Adrenal gland (tissue), 9 donors: ENCODE measurements at regions not wholly inside any gene's neighbourhood (a gene's known extent, or its start where the extent isn't known, plus 50 kb on each side); places are given as distances from the start of the nearest gene placed in this dataset.

Source experiments
- DNase-seq, 7 donors: peaks; one replicate each; pipeline ENCODE4 v3.0.0-alpha.2; 2019 to 2020
- H3K27ac ChIP-seq, 5 donors: fragments of 200-600 bp; sonication (generic) in 4 of 5; 1 replicate in 3 of 5; 2 replicates in 2 of 5; pipeline versions ENCODE4 v1.5.1 to v1.8.0; 2016 to 2020; ENCODE audit warnings: mild to moderate bottlenecking in 1 of 5
- H3K27me3 ChIP-seq: fragments of 200-600 bp; 2 replicates; pipeline ENCODE4 v1.8.0; 2021
- H3K36me3 ChIP-seq, 2 donors: fragments of 200-600 bp; replicated peaks in 1 of 2; 1 replicate in 1 of 2; 2 replicates in 1 of 2; pipeline versions ENCODE4 v1.5.1 to v1.8.0; 2018 to 2022
- H3K4me1 ChIP-seq, 2 donors: fragments of 200-600 bp; replicated peaks in 1 of 2; 1 replicate in 1 of 2; 2 replicates in 1 of 2; pipeline versions ENCODE4 v1.5.1 to v1.8.0; 2018 to 2021
- H3K4me3 ChIP-seq, 4 donors: fragments of 200-600 bp; sonication (generic) in 3 of 4; one replicate each; pipeline ENCODE4 v1.5.1; 2016 to 2018
- H3K9me3 ChIP-seq, 3 donors: fragments of 200-600 bp; sonication (generic) in 1 of 3; replicated peaks in 1 of 3; 1 replicate in 2 of 3; 2 replicates in 1 of 3; pipeline versions ENCODE4 v1.5.1 to v1.8.0; 2016 to 2021
- POLR2A ChIP-seq, 2 donors: fragments of 450-650 bp; IDR thresholded peaks; one replicate each; pipeline ENCODE4 v1.6.1; 2017; ENCODE audit warnings: antibody characterized with exemption in 2 of 2, mild to moderate bottlenecking in 2 of 2, moderate library complexity in 1 of 2
- WGBS, 4 donors: extraction: QIAGEN DNeasy Blood & Tissue Kit in 2 of 4; methylation state at CpG; one replicate each; pipeline versions ENCODE4 v1.1.5 to v1.1.7; 2013 to 2017; 5-methylcytosine and 5-hydroxymethylcytosine counted together
- intact Hi-C, 2 donors: fragments of 100-400 bp; cut with DNase I; formaldehyde crosslinking; loops; one replicate each; pipeline versions ENCODE4 v1.14.1 to v1.15.0; 2022 to 2023
- TF ChIP-seq, protein P1 (sequence below), 6 experiments: fragments of 450-650 bp in 4 of 6; fragments of 200-600 bp in 2 of 6; sonication (generic) in 1 of 6; IDR thresholded peaks; 1 replicate in 5 of 6; 2 replicates in 1 of 6; pipeline versions ENCODE4 v1.5.1 to v1.8.0; 2016 to 2021; ENCODE audit warnings: antibody characterized with exemption in 6 of 6, mild to moderate bottlenecking in 2 of 6, moderate library complexity in 1 of 6
- donor health status: healthy with polysubstance abuse.
- donor health status: Bipolar disorder and iron deficiency.
- donor health status: DM: yes; HTN: yes; CAD: no.
- donor health status: DM: no; HTN: no; CAD: no.
- donor health status: DM: no; HTN: no; CAD: no.

DNA sequence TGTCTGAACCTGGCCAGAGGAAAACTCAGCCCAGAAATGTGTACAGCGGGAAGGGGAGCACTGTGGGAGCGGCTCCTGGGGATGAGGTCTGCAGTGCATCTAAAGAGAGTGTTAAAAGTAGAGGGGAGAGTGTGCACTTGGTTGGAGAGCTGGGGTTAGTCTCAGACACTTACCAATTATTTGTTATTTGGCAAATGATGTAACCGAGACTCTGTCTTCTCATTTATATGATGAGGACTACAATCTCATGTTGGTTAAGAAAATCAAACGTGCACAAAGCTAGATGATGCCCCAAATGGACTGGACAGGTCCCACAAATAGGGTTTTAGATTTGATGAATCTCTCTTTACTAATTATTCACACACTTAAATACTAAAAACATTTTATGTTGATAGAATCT is 962.4 kb downstream of the GATA3 start:
- no peak for DNase-seq
- H3K4me3 ChIP-seq: no peak overlapping the region
- intact Hi-C loops: no loop called here
- no peaks in the 10 kb centered on the region for H3K9me3 ChIP-seq
- TF ChIP-seq, protein P1, sequence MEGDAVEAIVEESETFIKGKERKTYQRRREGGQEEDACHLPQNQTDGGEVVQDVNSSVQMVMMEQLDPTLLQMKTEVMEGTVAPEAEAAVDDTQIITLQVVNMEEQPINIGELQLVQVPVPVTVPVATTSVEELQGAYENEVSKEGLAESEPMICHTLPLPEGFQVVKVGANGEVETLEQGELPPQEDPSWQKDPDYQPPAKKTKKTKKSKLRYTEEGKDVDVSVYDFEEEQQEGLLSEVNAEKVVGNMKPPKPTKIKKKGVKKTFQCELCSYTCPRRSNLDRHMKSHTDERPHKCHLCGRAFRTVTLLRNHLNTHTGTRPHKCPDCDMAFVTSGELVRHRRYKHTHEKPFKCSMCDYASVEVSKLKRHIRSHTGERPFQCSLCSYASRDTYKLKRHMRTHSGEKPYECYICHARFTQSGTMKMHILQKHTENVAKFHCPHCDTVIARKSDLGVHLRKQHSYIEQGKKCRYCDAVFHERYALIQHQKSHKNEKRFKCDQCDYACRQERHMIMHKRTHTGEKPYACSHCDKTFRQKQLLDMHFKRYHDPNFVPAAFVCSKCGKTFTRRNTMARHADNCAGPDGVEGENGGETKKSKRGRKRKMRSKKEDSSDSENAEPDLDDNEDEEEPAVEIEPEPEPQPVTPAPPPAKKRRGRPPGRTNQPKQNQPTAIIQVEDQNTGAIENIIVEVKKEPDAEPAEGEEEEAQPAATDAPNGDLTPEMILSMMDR (IDR thresholded peaks at IDR 0.05): no peak
- no peak for TF ChIP-seq POLR2A (IDR thresholded peaks at IDR 0.05)
- H3K27ac ChIP-seq: no peak overlapping the region
- H3K4me1 ChIP-seq: no peaks in the 10 kb centered on the region
- H3K27me3 ChIP-seq: no peaks in the 10 kb centered on the region
- WGBS, 4 donors: 58 to 75% (median 70%) methylated on average over 4 of the region's 4 CpGs
- no peaks in the 10 kb centered on the region for H3K36me3 ChIP-seq

DNA sequence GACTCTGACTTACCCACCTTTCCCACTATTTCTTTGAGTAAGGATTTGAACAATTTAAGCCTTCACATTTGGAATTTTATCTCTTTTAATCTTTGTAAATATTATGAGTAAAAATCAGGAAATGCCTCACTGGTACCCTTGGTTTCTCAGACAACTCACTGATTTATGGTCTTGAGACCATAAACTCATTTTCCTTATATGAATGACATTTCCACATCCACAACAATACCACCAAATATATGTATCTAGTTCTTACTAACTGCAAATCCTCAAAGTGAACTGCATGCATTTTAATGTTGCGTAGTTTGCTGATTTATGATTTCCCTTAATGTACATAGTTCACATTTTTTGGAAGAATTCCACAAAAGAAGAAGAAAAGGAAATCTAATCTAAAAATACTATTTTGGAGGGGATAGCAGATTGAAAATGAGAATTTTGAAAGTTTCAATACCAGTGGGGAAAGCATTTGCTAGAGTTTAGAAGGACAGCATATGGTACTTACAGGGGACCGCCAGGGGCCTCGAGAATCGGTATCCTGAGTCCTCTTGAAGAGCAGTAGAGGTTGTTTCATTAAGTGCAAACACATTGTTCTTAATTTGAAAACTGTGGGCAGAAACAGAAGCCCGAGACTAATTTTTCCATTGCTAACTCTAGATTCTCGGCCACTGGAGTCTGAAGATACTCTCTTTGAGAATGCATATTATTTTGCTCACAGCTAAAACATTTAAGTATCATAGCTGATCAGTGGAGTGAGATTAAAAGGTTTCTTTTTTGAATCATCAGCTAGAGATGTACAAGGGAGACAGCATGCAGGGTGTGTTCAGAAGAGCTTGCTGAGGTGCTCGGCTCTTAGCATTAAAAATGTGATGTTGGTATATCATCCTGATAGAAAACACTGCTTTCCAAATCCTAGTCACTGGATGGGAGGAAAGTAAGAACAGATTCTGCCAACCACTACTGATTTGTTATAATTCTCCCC is 964.0 kb downstream of the GATA3 start:
- intact Hi-C loops: no loop called here
- WGBS, 4 donors: 62 to 77% (median 67%) methylated on average over 7 of the region's 7 CpGs
- Histone ChIP-seq H3K36me3 (no peaks in the 10 kb centered on the region), H3K4me3 (no peak overlapping the region), H3K4me1 (no peaks in the 10 kb centered on the region), H3K27ac (no peak overlapping the region), H3K9me3 (no peaks in the 10 kb centered on the region), H3K27me3 (no peaks in the 10 kb centered on the region)
- TF ChIP-seq, protein P1 (IDR thresholded peaks at IDR 0.05): no peak
- no peak for TF ChIP-seq POLR2A (IDR thresholded peaks at IDR 0.05)
- no peak for DNase-seq

DNA sequence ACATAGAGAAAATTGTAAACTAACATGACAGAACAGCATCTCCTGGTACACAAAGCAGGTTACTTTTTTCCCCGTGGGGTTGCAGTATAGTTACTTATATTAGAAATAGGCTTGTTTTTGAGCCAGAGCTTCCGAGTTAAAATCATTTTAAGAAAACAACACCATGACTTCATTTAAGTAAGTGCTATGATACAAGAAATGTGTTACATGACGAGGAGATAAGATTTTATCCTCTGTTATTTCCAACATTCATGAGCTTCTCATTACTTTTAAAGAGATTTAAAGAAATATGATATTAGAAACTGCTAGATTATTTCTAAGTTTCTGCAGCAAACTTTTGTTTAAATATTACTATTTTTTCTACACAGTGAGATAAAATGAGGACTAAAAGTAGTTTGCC is 968.7 kb downstream of the GATA3 start:
- DNase-seq: no peak
- 52 to 62% (median 60%) methylated on average over 3 of the region's 3 CpGs for WGBS, 4 donors
- H3K9me3 ChIP-seq: no peaks in the 10 kb centered on the region
- H3K36me3 ChIP-seq: no peaks in the 10 kb centered on the region
- intact Hi-C loops: no loop called here
- TF ChIP-seq, protein P1 (IDR thresholded peaks at IDR 0.05): no peak
- no peak for TF ChIP-seq POLR2A (IDR thresholded peaks at IDR 0.05)
- no peaks in the 10 kb centered on the region for H3K4me1 ChIP-seq
- no peak overlapping the region for H3K4me3 ChIP-seq
- no peaks in the 10 kb centered on the region for H3K27me3 ChIP-seq
- H3K27ac ChIP-seq: no peak overlapping the region

DNA sequence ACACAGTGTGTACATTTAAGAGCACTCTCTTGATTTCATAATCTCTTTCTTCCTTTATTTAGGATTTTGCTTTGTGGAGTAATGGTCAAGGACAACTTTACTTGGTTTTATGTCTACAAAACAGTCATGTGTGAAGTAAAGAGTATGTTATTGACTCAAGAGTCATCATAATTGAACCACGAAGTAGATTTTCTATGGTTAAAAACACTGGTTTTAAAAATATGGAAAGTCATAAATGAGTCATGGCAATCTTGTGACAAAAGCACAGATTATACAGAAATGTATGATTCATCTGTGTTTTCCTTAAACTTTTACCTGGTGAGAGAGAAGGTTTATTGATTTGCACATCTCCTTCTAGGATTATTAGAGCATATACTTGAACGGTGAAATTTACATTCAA is 969.7 kb downstream of the GATA3 start:
- no peak for DNase-seq
- no peaks in the 10 kb centered on the region for H3K27me3 ChIP-seq
- no peaks in the 10 kb centered on the region for H3K4me1 ChIP-seq
- no peak overlapping the region for H3K27ac ChIP-seq
- 57 to 73% (median 66%) methylated on average over 2 of the region's 2 CpGs for WGBS, 4 donors
- no peak overlapping the region for H3K4me3 ChIP-seq
- H3K9me3 ChIP-seq: no peaks in the 10 kb centered on the region
- TF ChIP-seq, protein P1 (IDR thresholded peaks at IDR 0.05): no peak
- intact Hi-C loops: no loop called here
- H3K36me3 ChIP-seq: no peaks in the 10 kb centered on the region
